ENCODE measurements at regions not wholly inside any gene's neighbourhood (a gene's known extent, or its start where the extent isn't known, plus 50 kb on each side); places are given as distances from the start of the nearest gene placed in this dataset.

DNA sequence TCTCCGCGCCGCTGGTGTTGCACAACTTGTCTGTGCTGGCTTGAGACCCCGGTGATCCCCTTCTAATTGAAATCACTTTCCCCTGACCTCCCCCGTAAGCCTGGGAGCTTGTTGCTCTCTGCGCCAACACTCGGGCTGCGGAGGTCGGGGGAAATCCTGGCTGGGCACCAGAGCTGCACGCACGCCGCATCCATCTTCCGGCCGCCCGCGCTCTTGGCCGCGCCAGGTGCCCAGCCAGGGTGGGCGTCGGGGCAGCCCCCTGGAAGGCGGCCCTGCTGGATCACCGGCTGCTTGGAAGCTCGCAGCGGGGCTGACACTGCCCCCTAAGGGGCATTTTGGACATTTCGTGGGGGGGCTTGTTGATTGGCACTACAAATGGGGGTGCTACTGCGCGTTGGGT, 280.3 kb upstream of the SKOR2 start:
- no peaks in the 10 kb centered on the region for H3K4me1 ChIP-seq
- 10% methylated on average over 7 of the region's 27 CpGs for WGBS (ENCODE audit: insufficient coverage, low coverage, low lambda C conversion rate, missing lambda C conversion rate)
- no peaks in the 10 kb centered on the region for H3K9me3 ChIP-seq
- TF ChIP-seq POLR2A (IDR thresholded peaks at IDR 0.05): no peak
- TF ChIP-seq, protein P1, sequence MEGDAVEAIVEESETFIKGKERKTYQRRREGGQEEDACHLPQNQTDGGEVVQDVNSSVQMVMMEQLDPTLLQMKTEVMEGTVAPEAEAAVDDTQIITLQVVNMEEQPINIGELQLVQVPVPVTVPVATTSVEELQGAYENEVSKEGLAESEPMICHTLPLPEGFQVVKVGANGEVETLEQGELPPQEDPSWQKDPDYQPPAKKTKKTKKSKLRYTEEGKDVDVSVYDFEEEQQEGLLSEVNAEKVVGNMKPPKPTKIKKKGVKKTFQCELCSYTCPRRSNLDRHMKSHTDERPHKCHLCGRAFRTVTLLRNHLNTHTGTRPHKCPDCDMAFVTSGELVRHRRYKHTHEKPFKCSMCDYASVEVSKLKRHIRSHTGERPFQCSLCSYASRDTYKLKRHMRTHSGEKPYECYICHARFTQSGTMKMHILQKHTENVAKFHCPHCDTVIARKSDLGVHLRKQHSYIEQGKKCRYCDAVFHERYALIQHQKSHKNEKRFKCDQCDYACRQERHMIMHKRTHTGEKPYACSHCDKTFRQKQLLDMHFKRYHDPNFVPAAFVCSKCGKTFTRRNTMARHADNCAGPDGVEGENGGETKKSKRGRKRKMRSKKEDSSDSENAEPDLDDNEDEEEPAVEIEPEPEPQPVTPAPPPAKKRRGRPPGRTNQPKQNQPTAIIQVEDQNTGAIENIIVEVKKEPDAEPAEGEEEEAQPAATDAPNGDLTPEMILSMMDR (IDR thresholded peaks at IDR 0.05): no peak
- no peak overlapping the region for H3K27ac ChIP-seq
- no peaks in the 10 kb centered on the region for H3K36me3 ChIP-seq
- H3K27me3 ChIP-seq: peaks cover 0 to 10% of the 10 kb centered on the region in 2 donors
- ATAC-seq (no peak), DNase-seq (no peak)
- no peak overlapping the region for H3K4me3 ChIP-seq
- intact Hi-C loops (cut with DNase I): no loop called here

DNA sequence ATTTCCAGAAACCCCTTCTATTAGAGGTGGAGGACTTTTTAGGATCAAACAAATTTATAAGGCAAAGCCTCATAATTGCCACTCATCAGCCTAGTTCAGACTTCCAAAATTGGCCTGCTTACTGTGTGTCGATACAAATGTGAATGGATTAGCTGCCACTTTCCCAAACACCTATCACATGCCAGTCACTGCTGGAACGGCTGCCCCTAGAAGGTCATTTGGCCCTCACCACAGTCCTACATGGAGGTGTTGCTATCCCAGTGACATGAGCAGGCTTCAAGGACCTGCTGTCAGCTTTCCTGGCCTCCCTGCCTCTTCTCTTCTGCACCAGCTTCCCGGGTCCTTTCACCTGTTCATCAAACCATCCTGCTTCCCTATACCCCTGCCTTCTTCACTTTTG, 279.2 kb upstream of the SKOR2 start:
- H3K27ac ChIP-seq: no peak overlapping the region
- no peak overlapping the region for H3K4me3 ChIP-seq
- ATAC-seq (no peak), DNase-seq (no peak)
- H3K4me1 ChIP-seq: no peaks in the 10 kb centered on the region
- intact Hi-C loops (cut with DNase I): no loop called here
- H3K27me3 ChIP-seq: peaks cover 0 to 10% of the 10 kb centered on the region in 2 donors
- no peaks in the 10 kb centered on the region for H3K36me3 ChIP-seq
- TF ChIP-seq, protein P1 (IDR thresholded peaks at IDR 0.05): no peak
- no peak for TF ChIP-seq POLR2A (IDR thresholded peaks at IDR 0.05)
- 50% methylated on average over 2 of the region's 3 CpGs for WGBS (ENCODE audit: insufficient coverage, low coverage, low lambda C conversion rate, missing lambda C conversion rate)
- H3K9me3 ChIP-seq: no peaks in the 10 kb centered on the region

DNA sequence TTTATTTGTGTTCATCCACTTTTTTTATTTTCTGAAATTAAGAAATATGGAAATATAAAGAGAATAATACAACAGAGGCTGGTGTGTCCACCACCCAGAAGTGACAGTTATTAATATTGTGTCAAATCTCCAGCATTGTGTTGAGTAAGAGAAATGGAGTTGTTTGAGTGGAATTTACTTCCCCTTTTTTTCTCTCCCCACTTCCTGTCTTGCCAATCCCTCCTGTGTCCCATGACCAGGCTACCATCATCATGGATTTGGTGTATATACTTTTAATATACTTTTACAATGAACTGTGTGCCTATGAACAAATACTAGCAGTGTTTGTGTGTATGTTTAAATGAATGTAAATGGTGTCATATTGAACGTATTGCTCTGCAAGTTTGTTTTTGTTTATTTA, 276.9 kb upstream of the SKOR2 start:
- ATAC-seq (no peak), DNase-seq (no peak)
- no peak overlapping the region for H3K4me3 ChIP-seq
- TF ChIP-seq, protein P1 (IDR thresholded peaks at IDR 0.05): no peak
- no peak for TF ChIP-seq POLR2A (IDR thresholded peaks at IDR 0.05)
- no peaks in the 10 kb centered on the region for H3K36me3 ChIP-seq
- H3K27ac ChIP-seq: no peak overlapping the region
- H3K4me1 ChIP-seq: no peaks in the 10 kb centered on the region
- peaks cover 0 to 8% of the 10 kb centered on the region in 2 donors for H3K27me3 ChIP-seq
- 50% methylated on average over 1 of the region's 1 CpG for WGBS (ENCODE audit: insufficient coverage, low coverage, low lambda C conversion rate, missing lambda C conversion rate)
- intact Hi-C loops (cut with DNase I): no loop called here
- no peaks in the 10 kb centered on the region for H3K9me3 ChIP-seq

DNA sequence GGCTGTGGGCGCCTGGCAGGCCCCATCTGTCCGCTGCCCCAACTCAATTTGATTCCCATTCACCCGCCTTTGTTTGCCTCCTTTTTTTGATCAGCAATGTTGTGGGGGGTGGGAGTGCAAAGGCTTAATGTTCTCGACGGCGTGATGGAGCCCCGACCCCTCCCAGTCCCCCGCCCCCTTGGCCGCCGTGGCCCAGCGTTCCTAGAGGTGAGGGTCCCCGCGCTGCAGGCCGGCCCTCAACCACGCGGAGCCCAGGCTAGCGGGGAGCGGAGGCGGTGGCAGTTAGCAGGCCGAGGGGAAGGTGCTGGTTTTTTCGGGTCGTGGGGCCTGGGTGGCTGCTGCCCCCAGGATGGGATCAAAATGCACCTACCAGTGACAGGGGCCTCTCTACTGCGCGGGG, 274.7 kb upstream of the SKOR2 start:
- Histone ChIP-seq H3K27ac (no peak overlapping the region), H3K4me1 (no peaks in the 10 kb centered on the region), H3K36me3 (no peaks in the 10 kb centered on the region), H3K4me3 (no peak overlapping the region), H3K9me3 (no peaks in the 10 kb centered on the region), H3K27me3 (no peaks in the 10 kb centered on the region)
- DNase-seq: no peak
- intact Hi-C loops (cut with DNase I): no loop called here
- 65% methylated on average over 2 of the region's 24 CpGs for whole genome bisulfite sequencing (ENCODE audit: insufficient coverage, low coverage, low lambda C conversion rate, missing lambda C conversion rate)
- ATAC-seq: no peak
- TF ChIP-seq, protein P1 (IDR thresholded peaks at IDR 0.05): no peak
- no peak for TF ChIP-seq POLR2A (IDR thresholded peaks at IDR 0.05)

DNA sequence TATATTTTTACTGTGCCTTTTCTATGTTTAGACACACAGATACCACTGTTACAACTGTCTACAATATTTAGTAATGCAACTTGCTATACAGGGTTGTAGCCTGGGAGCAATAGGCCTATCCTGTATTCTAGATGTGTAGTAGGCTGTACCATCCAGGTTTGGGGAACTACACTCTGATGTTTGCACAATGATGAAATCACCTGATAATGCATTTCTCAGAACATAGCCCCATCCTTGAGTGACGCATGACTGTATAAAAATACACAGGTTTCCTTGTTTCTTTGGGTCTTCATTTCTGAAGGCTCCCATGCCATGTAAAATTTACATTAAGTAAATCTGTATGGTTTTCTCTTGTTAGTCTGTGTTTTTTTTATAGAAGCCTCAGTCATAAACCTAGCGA, 270.9 kb upstream of the SKOR2 start:
- peak in 1 of 4 donors; percentile 20 for ATAC-seq

More for the DNA sequence above, 270.9 kb upstream of the SKOR2 start:
- Histone ChIP-seq H3K27me3 (no peaks in the 10 kb centered on the region), H3K36me3 (no peaks in the 10 kb centered on the region), H3K9me3 (no peaks in the 10 kb centered on the region), H3K4me1 (no peaks in the 10 kb centered on the region), H3K27ac (no peak overlapping the region), H3K4me3 (no peak overlapping the region)
- intact Hi-C loops (cut with DNase I): no loop called here
- DNase-seq: no peak
- WGBS (ENCODE audit: insufficient coverage, low coverage, low lambda C conversion rate, missing lambda C conversion rate): 81% methylated on average over 2 of the region's 2 CpGs
- TF ChIP-seq, protein P1 (IDR thresholded peaks at IDR 0.05): no peak
- no peak for TF ChIP-seq POLR2A (IDR thresholded peaks at IDR 0.05)

All from right lobe of liver (tissue), 6 donors.